Gastrocnemius medialis (tissue), 4 donors: ENCODE measurements at regions not wholly inside any gene's neighbourhood (a gene's known extent, or its start where the extent isn't known, plus 50 kb on each side); places are given as distances from the start of the nearest gene placed in this dataset.

Source experiments
- ATAC-seq, 2 donors: fragments of 150-250 bp; one replicate each; pipeline ENCODE4 v1.9.1; 2016
- DNase-seq, 2 donors: peaks; one replicate each; pipeline ENCODE4 v3.0.0-alpha.2; 2019
- H3K27ac ChIP-seq, 4 donors: fragments of 200-600 bp; sonication (generic); 1 replicate in 1 of 4; 2 replicates in 3 of 4; pipeline ENCODE4 v1.5.1; 2016 to 2018; ENCODE audit warnings: mild to moderate bottlenecking in 2 of 4, moderate library complexity in 1 of 4
- H3K27me3 ChIP-seq, 3 donors: fragments of 200-600 bp; sonication (generic) in 2 of 3; 1 replicate in 1 of 3; 2 replicates in 2 of 3; pipeline versions ENCODE4 v1.5.1 to v1.6.0; 2016 to 2019; ENCODE audit warnings: mild to moderate bottlenecking in 1 of 3, moderate library complexity in 1 of 3
- H3K36me3 ChIP-seq, 2 donors: fragments of 200-600 bp; sonication (generic) in 1 of 2; one replicate each; pipeline ENCODE4 v1.5.1; 2017 to 2018
- H3K4me1 ChIP-seq, 2 donors: fragments of 200-600 bp; sonication (generic) in 1 of 2; one replicate each; pipeline ENCODE4 v1.5.1; 2016 to 2017; ENCODE audit warnings: mild to moderate bottlenecking in 2 of 2
- H3K4me3 ChIP-seq, 4 donors: fragments of 200-600 bp; sonication (generic) in 3 of 4; 1 replicate in 1 of 4; 2 replicates in 3 of 4; pipeline ENCODE4 v1.5.1; 2016 to 2019; ENCODE audit warnings: mild to moderate bottlenecking in 2 of 4
- H3K9me3 ChIP-seq, 3 donors: fragments of 200-600 bp; sonication (generic) in 2 of 3; 1 replicate in 1 of 3; 2 replicates in 2 of 3; pipeline ENCODE4 v1.5.1; 2016 to 2019
- POLR2A ChIP-seq, 2 donors: fragments of 450-650 bp; IDR thresholded peaks; one replicate each; pipeline ENCODE4 v1.6.1; 2017; ENCODE audit warnings: antibody characterized with exemption in 2 of 2, mild to moderate bottlenecking in 2 of 2, moderate library complexity in 2 of 2
- in situ Hi-C, 4 donors: fragments of 200-750 bp; cut with MboI; loops; one replicate each; pipeline versions ENCODE4 v1.15.0 to v1.8.0; 2017; ENCODE audit warnings: low sequenced_read_pairs in 4 of 4
- intact Hi-C: fragments of 100-400 bp; cut with DNase I; formaldehyde crosslinking; loops from one replicate; pipeline ENCODE4 v1.15.1; 2023; ENCODE audit warnings: low total_unique reads
- TF ChIP-seq, protein P1 (sequence below), 5 experiments: fragments of 450-650 bp in 3 of 5; fragments of 200-600 bp in 2 of 5; sonication (generic) in 2 of 5; IDR thresholded peaks in 4 of 5; conservative IDR thresholded peaks in 1 of 5; 1 replicate in 4 of 5; 2 replicates in 1 of 5; pipeline ENCODE4 v1.5.1; 2016 to 2019; ENCODE audit warnings: antibody characterized with exemption in 5 of 5, mild to moderate bottlenecking in 3 of 5, moderate library complexity in 3 of 5

GRCh38 chr2:138121666-138122661 is 157.7 kb downstream of the HNMT start:
- in situ Hi-C loops (no loop called here), intact Hi-C loops (no loop called here)
- no peaks in the 10 kb centered on the region for H3K36me3 ChIP-seq
- no peak overlapping the region for H3K4me3 ChIP-seq
- no peak for DNase-seq
- H3K27ac ChIP-seq: no peak overlapping the region
- ATAC-seq: no peak
- no peaks in the 10 kb centered on the region for H3K4me1 ChIP-seq
- H3K27me3 ChIP-seq: no peaks in the 10 kb centered on the region
- no peaks in the 10 kb centered on the region for H3K9me3 ChIP-seq
- TF ChIP-seq, protein P1, sequence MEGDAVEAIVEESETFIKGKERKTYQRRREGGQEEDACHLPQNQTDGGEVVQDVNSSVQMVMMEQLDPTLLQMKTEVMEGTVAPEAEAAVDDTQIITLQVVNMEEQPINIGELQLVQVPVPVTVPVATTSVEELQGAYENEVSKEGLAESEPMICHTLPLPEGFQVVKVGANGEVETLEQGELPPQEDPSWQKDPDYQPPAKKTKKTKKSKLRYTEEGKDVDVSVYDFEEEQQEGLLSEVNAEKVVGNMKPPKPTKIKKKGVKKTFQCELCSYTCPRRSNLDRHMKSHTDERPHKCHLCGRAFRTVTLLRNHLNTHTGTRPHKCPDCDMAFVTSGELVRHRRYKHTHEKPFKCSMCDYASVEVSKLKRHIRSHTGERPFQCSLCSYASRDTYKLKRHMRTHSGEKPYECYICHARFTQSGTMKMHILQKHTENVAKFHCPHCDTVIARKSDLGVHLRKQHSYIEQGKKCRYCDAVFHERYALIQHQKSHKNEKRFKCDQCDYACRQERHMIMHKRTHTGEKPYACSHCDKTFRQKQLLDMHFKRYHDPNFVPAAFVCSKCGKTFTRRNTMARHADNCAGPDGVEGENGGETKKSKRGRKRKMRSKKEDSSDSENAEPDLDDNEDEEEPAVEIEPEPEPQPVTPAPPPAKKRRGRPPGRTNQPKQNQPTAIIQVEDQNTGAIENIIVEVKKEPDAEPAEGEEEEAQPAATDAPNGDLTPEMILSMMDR (IDR thresholded peaks at IDR 0.05 in 4 of 5, conservative IDR thresholded peaks at IDR 0.05 in 1 of 5): no peak
- TF ChIP-seq POLR2A (IDR thresholded peaks at IDR 0.05): no peak

GRCh38 chr2:138122891-138123290 is 158.6 kb downstream of the HNMT start:
- Histone ChIP-seq H3K27me3 (no peaks in the 10 kb centered on the region), H3K36me3 (no peaks in the 10 kb centered on the region), H3K4me1 (no peaks in the 10 kb centered on the region), H3K4me3 (no peak overlapping the region), H3K9me3 (no peaks in the 10 kb centered on the region), H3K27ac (no peak overlapping the region)
- in situ Hi-C loops (no loop called here), intact Hi-C loops (no loop called here)
- TF ChIP-seq POLR2A (IDR thresholded peaks at IDR 0.05): no peak
- TF ChIP-seq, protein P1 (IDR thresholded peaks at IDR 0.05 in 4 of 5, conservative IDR thresholded peaks at IDR 0.05 in 1 of 5): no peak
- no peak for ATAC-seq
- DNase-seq: no peak

DNA sequence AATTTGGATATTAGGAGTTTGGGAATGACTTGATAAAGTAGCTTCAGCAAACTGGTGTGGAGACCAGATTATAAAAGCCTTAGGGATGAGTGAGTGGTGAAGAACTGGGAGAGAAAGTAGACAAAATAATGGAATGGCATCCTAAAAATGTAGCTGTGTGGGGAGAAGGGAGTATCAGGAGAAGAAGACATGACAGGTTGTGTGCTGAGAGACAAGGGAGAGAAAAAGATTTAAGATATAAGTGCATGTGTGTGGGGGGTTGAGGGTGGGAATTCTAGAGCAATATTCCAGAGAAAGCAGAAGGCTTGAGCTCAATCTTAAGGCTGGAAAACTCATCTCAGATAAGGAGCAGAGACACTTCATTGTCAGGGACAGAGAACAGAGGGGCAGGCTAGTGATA is 159.5 kb downstream of the HNMT start:
- ATAC-seq (no peak), DNase-seq (no peak)
- Histone ChIP-seq H3K4me3 (no peak overlapping the region), H3K27ac (no peak overlapping the region), H3K9me3 (no peaks in the 10 kb centered on the region), H3K27me3 (no peaks in the 10 kb centered on the region), H3K4me1 (no peaks in the 10 kb centered on the region), H3K36me3 (no peaks in the 10 kb centered on the region)
- in situ Hi-C loops: no loop called here
- intact Hi-C loops: no loop called here
- TF ChIP-seq, protein P1 (IDR thresholded peaks at IDR 0.05 in 4 of 5, conservative IDR thresholded peaks at IDR 0.05 in 1 of 5): no peak
- TF ChIP-seq POLR2A (IDR thresholded peaks at IDR 0.05): no peak

GRCh38 chr2:138124521-138124920 is 160.2 kb downstream of the HNMT start:
- Histone ChIP-seq H3K27ac (no peak overlapping the region), H3K27me3 (no peaks in the 10 kb centered on the region), H3K4me1 (no peaks in the 10 kb centered on the region), H3K36me3 (no peaks in the 10 kb centered on the region), H3K9me3 (no peaks in the 10 kb centered on the region), H3K4me3 (no peak overlapping the region)
- DNase-seq (no peak), ATAC-seq (no peak)
- in situ Hi-C loops: no loop called here
- intact Hi-C loops: no loop called here
- TF ChIP-seq, protein P1 (IDR thresholded peaks at IDR 0.05 in 4 of 5, conservative IDR thresholded peaks at IDR 0.05 in 1 of 5): no peak
- TF ChIP-seq POLR2A (IDR thresholded peaks at IDR 0.05): no peak
